Brain microvascular endothelial cell (primary cell): ENCODE measurements at regions not wholly inside any gene's neighbourhood (a gene's known extent, or its start where the extent isn't known, plus 50 kb on each side); places are given as distances from the start of the nearest gene placed in this dataset.

Experiments used
- DNase-seq: peaks from one replicate; pipeline ENCODE4 v3.0.0-alpha.2; 2020
- H3K27ac ChIP-seq: fragments of 250-450 bp; sonication (Bioruptor Pico); 2 replicates; pipeline ENCODE4 v1.5.1; 2020; ENCODE audit warnings: mild to moderate bottlenecking, moderate library complexity
- H3K27me3 ChIP-seq: fragments of 250-450 bp; sonication (Bioruptor Pico); replicated peaks from 2 replicates; pipeline ENCODE4 v1.5.1; 2020; ENCODE audit warnings: mild to moderate bottlenecking
- H3K36me3 ChIP-seq: fragments of 250-450 bp; sonication (Bioruptor Pico); replicated peaks from 2 replicates; pipeline ENCODE4 v1.5.1; 2020; ENCODE audit warnings: mild to moderate bottlenecking
- H3K4me3 ChIP-seq: 2 replicates; pipeline ENCODE4 v1.5.1; 2011; ENCODE audit warnings: low read depth, mild to moderate bottlenecking, control low read depth, low read length, moderate library complexity
- CTCF ChIP-seq: IDR thresholded peaks from 2 replicates; pipeline ENCODE4 v1.5.1; 2011; ENCODE audit warnings: low read depth, mild to moderate bottlenecking, moderate library complexity, low read length, control low read depth, inconsistent platforms; ENCODE audit errors: missing control alignments
- in situ Hi-C: cut with HindIII; loops from 2 replicates; pipeline ENCODE4 v1.10.0; 2017; ENCODE audit warnings: low sequenced_read_pairs, low pct_ligation_motif_present

DNA sequence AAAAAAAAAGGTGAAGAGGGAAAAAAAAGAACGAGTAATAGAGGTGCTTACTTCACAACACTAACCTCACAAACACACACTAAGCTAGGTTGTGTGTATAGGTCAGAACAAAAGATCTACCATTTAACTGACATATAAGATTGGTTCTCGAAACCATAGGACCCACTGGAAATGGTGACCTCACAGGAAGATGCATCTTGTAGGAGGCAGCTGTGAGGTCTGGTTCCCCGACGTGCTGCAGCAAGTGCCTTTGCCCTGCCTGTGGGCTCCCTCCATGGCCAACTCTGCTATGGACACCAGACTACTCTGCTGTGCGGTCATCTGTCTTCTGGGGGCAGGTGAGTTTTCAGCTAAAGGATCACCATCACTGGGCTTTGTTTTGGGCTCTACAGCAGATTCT is 133.8 kb upstream of the PRSS1 start:
- in situ Hi-C loops, result no loop called here

GRCh38 chr7:142614116-142614515 is 135.2 kb upstream of the PRSS1 start:
- H3K27ac ChIP-seq, result no peak overlapping the region
- in situ Hi-C loops, result no loop called here

More for the DNA sequence above, 133.8 kb upstream of the PRSS1 start:
- Histone ChIP-seq H3K4me3 (no peak overlapping the region), H3K36me3 (no peaks in the 10 kb centered on the region), H3K27me3 (no peaks in the 10 kb centered on the region), H3K27ac (no peak overlapping the region)
- TF ChIP-seq CTCF, result no peak
- no peak for DNase-seq

DNA sequence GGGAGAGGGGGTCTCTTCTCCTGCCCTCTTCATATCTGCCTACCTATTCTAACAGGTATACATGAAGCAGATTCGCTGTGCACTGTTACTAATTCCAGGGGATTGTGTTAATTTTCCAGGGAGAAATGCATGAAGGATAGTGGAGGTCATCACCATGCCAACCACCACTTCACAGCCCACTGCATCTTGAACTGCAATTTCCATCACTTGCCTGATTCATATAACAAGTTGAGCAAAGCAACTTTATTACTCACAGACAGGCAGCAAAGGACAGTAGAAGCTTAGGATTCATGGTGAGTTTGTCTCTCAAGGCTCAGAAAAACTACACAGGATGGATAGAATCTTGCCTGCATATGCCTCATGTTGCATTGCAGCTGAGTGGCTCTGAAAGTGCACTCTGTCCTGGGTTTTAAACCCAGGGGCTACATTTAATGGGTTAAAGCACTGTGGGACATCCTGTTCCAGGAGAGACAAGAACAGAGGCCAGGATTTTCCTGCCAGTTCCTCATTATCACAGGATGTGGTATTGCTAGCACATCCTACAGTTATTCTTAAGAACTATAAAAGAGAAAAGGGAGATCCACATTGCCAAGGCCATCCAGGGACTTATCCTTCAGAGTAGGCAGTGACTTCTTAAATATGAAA is 136.9 kb upstream of the PRSS1 start:
- no peaks in the 10 kb centered on the region for H3K27me3 ChIP-seq
- no peak overlapping the region for H3K4me3 ChIP-seq
- TF ChIP-seq CTCF, result no peak
- H3K27ac ChIP-seq, result peak overlapping the region; percentile 33
- peak; percentile 40 for DNase-seq
- in situ Hi-C loops, result no loop called here
- H3K36me3 ChIP-seq, result no peaks in the 10 kb centered on the region

More at GRCh38 chr7:142614116-142614515, 135.2 kb upstream of the PRSS1 start:
- no peak for DNase-seq
- Histone ChIP-seq H3K36me3 (no peaks in the 10 kb centered on the region), H3K4me3 (no peak overlapping the region), H3K27me3 (no peaks in the 10 kb centered on the region)
- TF ChIP-seq CTCF, result no peak

GRCh38 chr7:142611566-142612236 is 137.6 kb upstream of the PRSS1 start:
- Histone ChIP-seq H3K36me3 (no peaks in the 10 kb centered on the region), H3K27ac (no peak overlapping the region), H3K4me3 (no peak overlapping the region), H3K27me3 (no peaks in the 10 kb centered on the region)
- in situ Hi-C loops, result no loop called here
- peak; percentile 28 for DNase-seq
- no peak for TF ChIP-seq CTCF

GRCh38 chr7:142608630-142609428 is 140.4 kb upstream of the PRSS1 start:
- no peak overlapping the region for H3K27ac ChIP-seq

More at GRCh38 chr7:142608630-142609428, 140.4 kb upstream of the PRSS1 start:
- TF ChIP-seq CTCF, result no peak
- Histone ChIP-seq H3K27me3 (no peaks in the 10 kb centered on the region), H3K36me3 (no peaks in the 10 kb centered on the region), H3K4me3 (no peak overlapping the region)
- DNase-seq, result no peak
- in situ Hi-C loops, result no loop called here
